Activated CD4-positive, alpha-beta T cell treated with anti-CD3 and anti-CD28 coated beads for 4 hours (primary cell): ENCODE measurements at regions not wholly inside any gene's neighbourhood (a gene's known extent, or its start where the extent isn't known, plus 50 kb on each side); places are given as distances from the start of the nearest gene placed in this dataset.
"Not testable (repeated sequence)": the region's sequence is repeated elsewhere in the genome, so short reads cannot be mapped to it uniquely, and the experiment has no call there.

Experiments
- DNase-seq, 2 donors: peaks; one replicate each; pipeline ENCODE4 v3.0.0-alpha.2; 2020

GRCh38 chr5:144013816-144014215 lies 156.6 kb downstream of the YIPF5 start:
- DNase-seq = no peak

DNA sequence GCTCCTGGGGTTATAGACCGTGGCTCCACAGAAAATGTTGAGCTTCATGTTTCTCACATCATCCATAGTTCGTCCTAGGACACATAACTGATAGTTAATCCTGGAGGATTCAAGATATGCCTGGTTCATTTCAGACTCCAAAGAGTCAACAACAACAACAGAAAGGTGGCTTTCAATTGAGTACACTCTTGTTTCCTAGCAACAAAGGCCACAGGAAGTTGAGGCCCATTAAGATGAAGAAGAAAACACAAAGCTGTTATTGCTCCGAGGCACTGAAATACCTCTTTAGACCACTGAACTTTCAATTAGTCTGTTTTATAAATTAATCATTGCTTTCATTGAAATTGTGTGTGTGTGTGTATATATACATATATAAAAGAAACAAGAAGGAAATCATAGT lies 154.5 kb downstream of the YIPF5 start:
- DNase-seq = no peak

DNA sequence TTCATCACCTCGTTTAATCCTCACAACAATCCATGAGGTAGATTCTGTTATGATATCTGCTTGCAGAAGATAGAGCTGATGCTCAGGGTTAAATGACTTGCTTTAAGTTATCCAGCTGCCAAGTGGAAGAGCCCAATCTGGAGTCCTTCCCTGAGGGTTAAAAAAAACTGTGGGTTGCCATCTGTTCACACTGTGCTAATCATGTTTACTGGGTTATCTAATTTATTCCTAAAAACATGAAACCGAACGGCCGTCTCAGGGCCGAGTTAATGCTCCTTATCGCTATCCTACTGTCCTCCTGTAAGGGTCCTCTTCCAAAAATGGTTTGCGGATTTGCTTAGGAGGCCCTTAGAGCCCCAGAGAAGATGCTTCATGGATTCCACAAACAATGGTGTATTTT lies 153.3 kb downstream of the YIPF5 start:
- no peak for DNase-seq

DNA sequence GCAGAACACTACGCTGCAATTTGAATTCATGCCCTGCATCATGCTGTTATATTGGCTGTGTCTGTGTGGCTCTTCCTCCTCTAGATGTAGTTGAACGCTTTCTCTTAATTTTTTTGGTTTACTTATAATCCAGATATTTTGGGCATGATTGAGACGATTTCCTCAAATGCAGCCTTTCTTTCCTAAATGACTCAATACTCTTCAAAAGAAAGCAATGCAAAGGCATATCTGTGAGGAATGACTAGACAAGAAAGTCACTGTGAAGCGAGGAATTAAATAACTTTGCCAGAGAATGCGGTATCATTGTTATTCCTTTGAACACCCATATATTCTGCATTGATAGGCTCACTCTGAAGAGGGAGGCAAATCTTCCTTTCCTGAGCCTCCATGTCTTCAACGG lies 152.8 kb downstream of the YIPF5 start:
- no peak for DNase-seq

GRCh38 chr5:144024090-144024489 lies 146.4 kb downstream of the YIPF5 start:
- no peak for DNase-seq

GRCh38 chr5:144024545-144024944 lies 145.9 kb downstream of the YIPF5 start:
- no peak for DNase-seq

DNA sequence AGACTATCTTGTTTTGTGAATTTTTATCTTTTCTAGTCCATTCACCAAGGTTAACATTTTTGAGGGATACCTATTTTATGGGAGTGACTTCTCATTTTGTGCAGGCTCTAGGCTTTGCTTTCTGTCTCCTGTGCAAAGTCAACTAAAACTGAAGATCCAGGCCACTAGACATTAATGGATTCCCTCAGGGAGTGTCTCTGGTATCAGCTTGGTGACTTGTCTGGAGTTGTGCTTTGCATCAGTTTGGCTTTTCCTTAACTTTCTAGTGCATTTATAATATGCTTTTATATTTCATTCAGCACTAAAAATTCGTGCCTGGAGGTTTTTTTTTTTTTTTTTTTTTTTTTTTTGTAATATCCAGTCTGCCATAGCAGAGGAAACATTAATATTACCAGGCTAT lies 144.2 kb downstream of the YIPF5 start:
- DNase-seq = no peak

DNA sequence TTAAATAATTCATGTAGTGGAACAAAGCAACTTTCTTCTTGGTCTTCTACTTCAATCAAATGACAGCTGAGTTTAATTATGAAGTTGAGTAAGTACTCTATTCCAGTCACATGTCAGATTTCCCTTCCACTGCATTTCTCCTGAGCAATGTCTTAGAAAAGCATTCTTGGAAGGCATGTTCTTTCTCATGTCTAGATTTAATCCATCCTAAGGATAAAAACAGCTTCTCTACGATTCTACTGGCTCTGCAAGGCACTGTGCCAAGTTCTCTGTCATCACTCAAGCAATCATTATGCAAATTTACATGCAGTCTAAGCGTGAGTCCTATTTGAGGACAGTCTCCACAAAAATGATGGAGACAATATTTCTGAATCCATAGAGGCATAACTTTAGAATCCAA lies 142.4 kb downstream of the YIPF5 start:
- DNase-seq = no peak

DNA sequence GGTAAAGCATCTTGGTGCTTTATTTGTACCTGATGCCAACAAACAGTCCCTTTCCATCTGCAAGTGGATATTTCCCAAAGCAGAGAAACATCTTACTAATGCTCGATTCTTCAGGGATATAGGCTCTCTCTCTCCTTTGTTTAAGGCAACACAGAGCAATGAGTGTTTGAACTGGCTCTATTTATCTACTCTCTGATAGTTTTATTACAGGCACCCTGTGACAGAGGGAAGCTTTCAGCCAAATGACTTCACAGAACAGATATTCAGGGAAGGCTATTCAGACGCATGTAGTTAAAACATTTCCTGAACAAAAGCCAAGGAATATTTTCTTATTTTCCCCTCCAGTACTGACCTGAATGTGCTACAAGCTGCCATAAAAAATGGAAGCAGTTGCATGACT lies 141.8 kb downstream of the YIPF5 start:
- DNase-seq = no peak

DNA sequence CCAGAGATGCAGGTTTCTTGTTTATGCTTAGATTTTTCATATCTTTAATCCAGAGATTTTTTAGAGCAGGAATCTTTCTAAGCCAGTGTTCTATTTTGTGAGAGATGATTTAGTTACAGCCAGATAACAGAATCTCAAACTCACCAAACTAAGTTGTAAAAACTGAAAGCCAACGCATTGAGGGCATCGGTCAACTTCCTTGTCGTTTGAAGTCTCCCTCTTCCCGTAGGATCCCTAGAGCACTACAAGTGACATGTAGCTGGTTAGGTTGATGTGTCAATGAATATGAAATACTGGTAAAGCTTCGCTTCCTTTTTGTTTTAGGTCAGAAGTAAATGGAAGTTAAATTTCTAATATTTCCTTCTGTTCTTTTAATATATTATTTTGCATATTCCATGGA lies 139.6 kb downstream of the YIPF5 start:
- no peak for DNase-seq

DNA sequence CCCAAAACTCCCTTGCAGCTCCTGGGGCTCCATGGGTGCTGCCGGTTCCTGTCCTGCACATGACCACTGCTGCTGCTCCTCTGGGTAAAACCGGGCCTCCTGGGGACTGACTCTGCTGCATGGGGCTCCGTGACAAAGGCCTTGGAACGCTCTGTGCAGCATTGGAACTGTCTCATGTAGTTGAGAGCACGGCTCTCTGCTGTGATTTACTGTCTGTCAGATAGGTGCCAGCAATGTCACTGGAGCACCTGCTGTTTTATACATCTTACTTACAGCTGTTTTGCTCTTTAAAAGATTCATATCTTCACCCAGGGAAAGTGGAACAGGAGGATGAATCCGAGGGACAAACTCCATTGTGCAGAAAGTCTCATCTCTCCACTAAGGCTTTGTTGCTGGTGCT lies 138.1 kb downstream of the YIPF5 start:
- DNase-seq = no peak

- DNase-seq = no peak
Observed at GRCh38 chr5:144033486-144033885, 137.0 kb downstream of the YIPF5 start.

DNA sequence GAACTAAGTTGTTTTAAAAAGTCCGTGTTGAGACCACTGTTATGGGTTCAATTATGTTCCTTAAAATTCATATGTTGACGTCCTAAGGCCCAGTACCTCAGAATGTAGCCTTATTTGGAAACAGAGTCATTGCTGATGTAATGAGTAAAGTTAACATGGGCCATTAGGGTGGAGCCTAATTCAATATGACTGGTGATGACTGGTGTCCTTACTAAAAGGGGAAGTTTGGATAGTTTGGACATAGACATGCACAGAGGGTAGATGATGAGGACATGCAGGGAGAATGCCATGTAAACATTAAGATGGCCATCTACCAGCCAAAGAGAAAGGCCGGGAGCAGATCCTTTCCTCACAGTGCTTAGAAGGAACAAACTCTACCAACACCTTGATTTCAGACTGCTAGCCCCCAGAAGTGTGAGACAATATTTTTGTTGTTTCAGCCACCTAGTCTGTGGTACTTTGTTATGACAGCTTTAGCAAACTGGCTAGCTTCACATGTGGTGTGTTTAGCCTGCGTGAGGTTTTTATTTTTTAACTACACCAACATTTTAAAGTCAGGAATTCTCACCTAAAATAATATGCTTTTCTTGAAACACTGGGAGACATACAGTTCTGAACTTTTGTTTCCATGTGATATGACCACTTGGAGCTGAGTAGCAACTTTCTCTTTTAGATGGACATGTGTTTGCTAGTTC lies 135.3 kb downstream of the YIPF5 start:
- no peak for DNase-seq

DNA sequence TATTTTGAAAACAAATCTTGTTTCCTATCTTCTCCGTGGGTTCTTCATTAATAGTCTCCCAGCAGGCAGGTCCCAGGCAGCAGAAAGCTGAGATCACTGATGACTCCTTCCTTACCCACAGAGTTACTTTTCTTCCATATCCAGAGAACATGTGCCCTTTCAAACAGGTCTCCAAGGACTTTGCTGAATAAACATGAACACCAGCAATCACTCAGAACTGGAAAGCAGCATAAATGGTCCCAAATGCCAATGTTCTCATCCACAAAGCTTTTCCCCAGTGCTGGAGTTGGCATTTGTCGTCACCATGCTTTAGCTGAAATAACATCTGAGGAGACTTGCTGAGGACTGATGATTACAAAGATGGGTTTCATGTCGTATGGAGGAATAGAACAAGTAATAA lies 134.0 kb downstream of the YIPF5 start:
- DNase-seq = no peak

GRCh38 chr5:144040615-144041305 lies 129.7 kb downstream of the YIPF5 start:
- DNase-seq = no peak

DNA sequence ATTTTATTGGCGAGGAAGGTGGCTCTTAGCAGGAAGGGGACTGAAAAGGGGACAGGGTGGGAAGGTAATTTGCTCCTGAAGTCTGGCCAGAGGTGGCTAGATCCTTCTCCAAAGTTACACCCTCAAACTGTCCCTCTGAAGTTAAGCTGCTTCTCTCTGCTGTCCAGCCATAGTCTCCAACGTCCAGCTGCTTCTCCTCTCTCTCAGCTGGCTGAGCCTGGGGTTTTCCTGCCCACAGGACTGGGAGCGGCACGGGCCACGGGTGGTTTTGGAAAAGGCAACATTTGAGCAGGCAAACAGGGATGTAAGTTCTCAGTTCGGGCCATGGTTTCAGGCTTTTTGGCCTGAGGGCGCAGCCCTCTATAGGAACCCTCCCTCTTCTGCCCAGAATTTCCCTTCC lies 128.3 kb downstream of the YIPF5 start:
- no peak for DNase-seq

- no peak for DNase-seq
Observed at GRCh38 chr5:144048259-144048856, 122.1 kb downstream of the YIPF5 start.

- DNase-seq = not testable (repeated sequence)
Observed at GRCh38 chr5:144055391-144055790, 115.1 kb downstream of the YIPF5 start.

DNA sequence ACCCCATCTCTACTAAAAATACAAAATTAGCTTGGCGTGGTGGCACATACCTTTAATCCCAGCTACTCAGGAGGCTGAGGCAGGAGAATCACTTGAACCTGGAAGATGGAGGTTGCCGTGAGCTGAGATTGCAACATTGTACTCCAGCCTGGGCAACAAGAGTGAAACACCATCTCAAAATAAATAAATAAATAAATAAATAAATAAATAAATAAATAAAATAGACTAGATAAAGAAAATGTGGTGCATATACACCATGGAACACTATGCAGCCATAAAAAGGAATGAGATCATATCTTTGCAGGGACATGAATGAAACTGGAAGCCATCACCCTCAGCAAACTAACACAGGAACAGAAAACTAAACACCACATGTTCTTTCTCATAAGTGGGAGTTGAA lies 110.4 kb downstream of the YIPF5 start:
- DNase-seq = not testable (repeated sequence)

- no peak for DNase-seq
Observed at GRCh38 chr5:144060598-144060997, 109.9 kb downstream of the YIPF5 start.

DNA sequence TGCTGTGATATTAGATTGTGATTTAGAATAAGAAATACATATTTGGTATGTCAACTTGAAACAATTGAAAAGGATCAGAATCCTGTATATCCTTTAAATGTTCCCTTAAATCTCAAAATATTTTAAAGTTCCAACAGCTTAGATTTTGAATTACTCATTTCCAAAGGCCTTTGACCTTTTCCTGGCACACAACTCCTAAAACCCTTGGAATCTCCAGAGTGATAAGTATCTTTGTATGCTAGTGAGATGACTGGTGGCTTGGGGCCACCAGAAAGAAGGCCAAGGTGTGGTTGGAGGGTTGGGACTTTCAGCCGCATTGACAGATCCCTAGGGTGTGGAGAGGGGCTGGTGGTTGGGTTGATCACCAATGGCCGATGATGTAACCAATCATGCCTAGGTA lies 104.7 kb downstream of the YIPF5 start:
- DNase-seq = no peak

DNA sequence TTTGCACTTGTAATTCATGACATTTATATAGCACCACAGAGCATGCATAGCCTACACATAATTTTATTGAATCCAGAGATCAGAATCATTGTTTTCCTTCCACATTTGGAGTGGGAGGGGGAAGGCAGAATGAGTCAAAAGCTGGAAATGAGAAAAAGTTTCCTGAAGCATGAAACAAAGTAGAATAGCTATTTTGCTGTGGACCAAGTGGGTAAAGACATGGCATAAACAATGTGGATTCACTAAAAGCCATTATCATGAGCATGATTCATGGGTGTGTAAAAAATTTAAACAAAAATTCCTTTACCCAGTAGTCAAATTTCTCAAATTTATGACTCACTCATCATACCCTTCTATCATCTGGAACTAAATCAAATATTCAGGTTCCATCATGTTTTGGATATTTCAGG lies 97.9 kb downstream of the YIPF5 start:
- no peak for DNase-seq

DNA sequence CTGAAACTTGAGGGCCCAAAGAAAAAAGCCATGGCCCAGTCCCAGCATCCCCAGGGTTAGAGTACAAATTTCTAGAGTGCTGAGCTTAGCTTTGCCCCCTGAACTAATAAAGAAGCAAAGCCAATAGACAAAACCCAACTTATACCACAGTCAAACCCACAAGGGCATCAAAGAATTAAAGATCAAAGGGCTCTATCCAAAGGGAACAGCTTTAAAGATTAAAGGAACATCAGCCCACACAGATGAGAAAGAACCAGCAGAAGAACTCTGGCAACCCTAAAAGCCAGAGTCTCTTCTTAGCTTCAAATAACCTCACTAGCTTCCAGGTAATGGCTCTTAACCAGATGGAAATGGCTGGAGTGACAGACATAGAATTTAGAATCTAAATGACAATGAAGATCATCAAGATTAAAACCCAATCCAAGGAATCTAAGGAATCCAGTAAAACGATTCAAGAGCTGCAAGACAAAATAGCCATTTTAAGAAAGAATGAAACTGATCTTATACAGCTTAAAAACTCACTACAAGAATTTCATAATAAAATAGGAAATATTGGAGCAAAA lies 93.9 kb downstream of the YIPF5 start:
- DNase-seq = no peak

DNA sequence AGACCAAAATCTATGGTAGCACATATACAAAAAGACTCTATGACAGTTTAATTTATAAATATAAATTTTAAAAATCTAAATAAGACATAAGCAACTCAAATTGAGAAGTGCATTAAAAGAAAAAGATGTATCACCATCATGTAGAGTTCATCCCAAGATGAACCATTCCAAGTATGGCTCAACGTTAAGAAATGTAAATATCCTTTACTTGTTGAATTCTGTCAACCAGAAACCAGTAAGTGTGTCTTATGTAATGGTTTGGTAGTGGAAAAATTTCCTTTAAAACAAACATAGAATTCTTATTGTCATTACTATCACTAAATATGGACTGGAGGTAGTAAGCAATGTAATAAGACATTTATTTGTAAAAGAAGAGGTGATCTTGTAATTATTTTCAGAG lies 87.3 kb downstream of the YIPF5 start:
- no peak for DNase-seq
